IMR-90 (cell line): ENCODE measurements at regions not wholly inside any gene's neighbourhood (a gene's known extent, or its start where the extent isn't known, plus 50 kb on each side); places are given as distances from the start of the nearest gene placed in this dataset.

Source experiments
- ATAC-seq: fragments of 200-7000 bp; cut with Tn5 transposase; 2 replicates; pipeline ENCODE4 v1.9.1; 2020; ENCODE audit warnings: low read depth, mild to moderate bottlenecking, moderate library complexity
- BruUV-seq: library from RNA; stranded (reverse); fragments of 400-500 nt; replicated peaks from 2 replicates; lab custom pipeline; 2021; lab: Mats Ljungman, UMichigan
- CTCF ChIA-PET: fragments of 300-600 bp; formaldehyde crosslinking; extraction: SDS; loops from one replicate; lab custom pipeline; 2021; ENCODE audit warnings: antibody characterized with exemption; lab: Yijun Ruan, JAX
- POLR2A ChIA-PET: fragments of 300-600 bp; sonication (Branson Sonifier 250); formaldehyde crosslinking; loops from one replicate; lab custom pipeline; 2022; ENCODE audit warnings: antibody characterized with exemption; ENCODE audit not compliant: unreplicated experiment; lab: Charles Lee
- DNase-seq: peaks from one replicate; pipeline ENCODE4 v3.0.0; 2013
- H2AFZ ChIP-seq: replicated peaks from 2 replicates; pipeline ENCODE3; 2013; ENCODE audit warnings: low read length, mild to moderate bottlenecking; ENCODE audit not compliant: poor library complexity
- H2AK5ac ChIP-seq: 2 replicates; pipeline ENCODE4 v1.6.1; 2013; ENCODE audit warnings: low read depth, low read length, inconsistent platforms
- H2AK9ac ChIP-seq: replicated peaks from 2 replicates; pipeline ENCODE3; 2013; ENCODE audit warnings: mild to moderate bottlenecking, low read depth, low read length, moderate library complexity; ENCODE audit not compliant: poor library complexity
- H2BK120ac ChIP-seq: 2 replicates; pipeline ENCODE4 v1.6.1; 2013; ENCODE audit warnings: low read depth, low read length, inconsistent platforms
- H2BK15ac ChIP-seq: 3 replicates; pipeline ENCODE4 v1.6.1; 2013; ENCODE audit warnings: low read depth, low read length, inconsistent platforms
- H2BK20ac ChIP-seq: 2 replicates; pipeline ENCODE4 v1.6.1; 2013; ENCODE audit warnings: low read depth, mild to moderate bottlenecking, inconsistent platforms, low read length, moderate library complexity
- H2BK5ac ChIP-seq: 2 replicates; pipeline ENCODE4 v1.6.1; 2013; ENCODE audit warnings: mild to moderate bottlenecking, low read depth, low read length, inconsistent platforms; ENCODE audit not compliant: poor library complexity, severe bottlenecking
- H3K14ac ChIP-seq: replicated peaks from 2 replicates; pipeline ENCODE4 v1.6.1; 2013; ENCODE audit warnings: low read depth, low read length, inconsistent platforms
- H3K18ac ChIP-seq: 2 replicates; pipeline ENCODE4 v1.6.1; 2013; ENCODE audit warnings: low read depth, low read length, control low read depth
- H3K23ac ChIP-seq: 2 replicates; pipeline ENCODE4 v1.6.1; 2013; ENCODE audit warnings: low read depth, low read length, inconsistent platforms
- H3K27ac ChIP-seq: 2 replicates; pipeline ENCODE4 v1.5.1; 2013; ENCODE audit warnings: mild to moderate bottlenecking, control low read depth, low read length; ENCODE audit not compliant: insufficient read depth
- H3K27me3 ChIP-seq: 2 replicates; pipeline ENCODE4 v1.6.1; 2013; ENCODE audit warnings: low read length; ENCODE audit not compliant: control insufficient read depth, insufficient read depth
- H3K36me3 ChIP-seq: 2 replicates; pipeline ENCODE4 v1.6.1; 2013; ENCODE audit warnings: low read length, mixed read lengths; ENCODE audit not compliant: control insufficient read depth, insufficient read depth
- H3K4ac ChIP-seq: 2 replicates; pipeline ENCODE4 v1.6.1; 2013; ENCODE audit warnings: low read depth, low read length, inconsistent platforms
- H3K4me1 ChIP-seq: 2 replicates; pipeline ENCODE4 v1.6.1; 2013; ENCODE audit warnings: low read length, mixed read lengths; ENCODE audit not compliant: control insufficient read depth, insufficient read depth
- H3K4me2 ChIP-seq: 2 replicates; pipeline ENCODE4 v1.6.1; 2013; ENCODE audit warnings: low read depth, mild to moderate bottlenecking, control low read depth, low read length, moderate library complexity
- H3K4me3 ChIP-seq: 2 replicates; pipeline ENCODE4 v1.5.1; 2013; ENCODE audit warnings: low read depth, mild to moderate bottlenecking, control low read depth, low read length, moderate library complexity; ENCODE audit not compliant: insufficient read depth
- H3K56ac ChIP-seq: 2 replicates; pipeline ENCODE4 v1.6.1; 2013; ENCODE audit warnings: low read length, inconsistent platforms; ENCODE audit not compliant: insufficient read depth; ENCODE audit errors: extremely low read depth
- H3K79me1 ChIP-seq, 2 experiments: 2 replicates each; pipeline ENCODE4 v1.6.1; 2013; ENCODE audit warnings: low read length in 2 of 2, inconsistent platforms in 1 of 2, low read depth in 1 of 2
- H3K9ac ChIP-seq: 2 replicates; pipeline ENCODE4 v1.6.1; 2013; ENCODE audit warnings: low read depth, low read length, control low read depth
- H3K9me1 ChIP-seq: 2 replicates; pipeline ENCODE4 v1.6.1; 2013; ENCODE audit warnings: low read length, inconsistent platforms; ENCODE audit not compliant: insufficient read depth
- H3K9me3 ChIP-seq: 2 replicates; pipeline ENCODE4 v1.6.1; 2013; ENCODE audit warnings: low read length; ENCODE audit not compliant: control insufficient read depth, insufficient read depth
- H4K20me1 ChIP-seq: 2 replicates; pipeline ENCODE4 v1.6.1; 2013; ENCODE audit warnings: low read length, inconsistent platforms; ENCODE audit not compliant: insufficient read depth
- H4K5ac ChIP-seq: 2 replicates; pipeline ENCODE4 v1.6.1; 2013; ENCODE audit warnings: mild to moderate bottlenecking, low read depth, low read length, control low read depth
- H4K8ac ChIP-seq, 2 experiments: 2 replicates each; pipeline ENCODE4 v1.6.1; 2013; ENCODE audit warnings: low read depth in 2 of 2, low read length in 2 of 2, control low read depth in 1 of 2, inconsistent platforms in 1 of 2
- H4K91ac ChIP-seq: 2 replicates; pipeline ENCODE4 v1.6.1; 2013; ENCODE audit warnings: low read depth, low read length, inconsistent platforms; ENCODE audit not compliant: insufficient read depth
- BHLHE40 ChIP-seq: fragments of 150-350 bp; IDR thresholded peaks from 2 replicates; pipeline ENCODE4 v1.6.1; 2016; ENCODE audit warnings: mild to moderate bottlenecking, low read depth, low read length
- CEBPB ChIP-seq: IDR thresholded peaks from 2 replicates; pipeline ENCODE4 v1.6.1; 2012; ENCODE audit warnings: low read depth, low read length, improper control_type of control experiment
- CHD1 ChIP-seq: IDR thresholded peaks from 2 replicates; pipeline ENCODE4 v1.6.1; 2012; ENCODE audit warnings: low read depth, low read length, improper control_type of control experiment
- CTCF ChIP-seq: conservative IDR thresholded peaks from 2 replicates; pipeline ENCODE4 v1.5.1; 2012; ENCODE audit warnings: mild to moderate bottlenecking, low read depth, low read length, improper control_type of control experiment
- ELK1 ChIP-seq: fragments of 150-350 bp; IDR thresholded peaks from 2 replicates; pipeline ENCODE4 v1.6.1; 2016; ENCODE audit warnings: low read depth, mild to moderate bottlenecking, low read length, moderate library complexity, borderline replicate concordance
- FOS ChIP-seq: fragments of 150-350 bp; IDR thresholded peaks from 2 replicates; pipeline ENCODE4 v1.6.1; 2016; ENCODE audit warnings: low read depth, low read length
- MAFK ChIP-seq: IDR thresholded peaks from 2 replicates; pipeline ENCODE4 v1.6.1; 2012; ENCODE audit warnings: low read depth, low read length, improper control_type of control experiment
- MAZ ChIP-seq: IDR thresholded peaks from 2 replicates; pipeline ENCODE4 v1.6.1; 2012; ENCODE audit warnings: low read depth, mild to moderate bottlenecking, low read length, improper control_type of control experiment, moderate library complexity, borderline replicate concordance
- MXI1 ChIP-seq: IDR thresholded peaks from 2 replicates; pipeline ENCODE4 v1.6.1; 2012; ENCODE audit warnings: low read depth, mild to moderate bottlenecking, low read length, moderate library complexity, borderline replicate concordance
- NFE2L2 ChIP-seq: fragments of 150-350 bp; IDR thresholded peaks from 2 replicates; pipeline ENCODE4 v1.6.1; 2016; ENCODE audit warnings: low read depth, mild to moderate bottlenecking, low read length
- POLR2A ChIP-seq: IDR thresholded peaks from 2 replicates; pipeline ENCODE4 v1.6.1; 2012; ENCODE audit warnings: mild to moderate bottlenecking, low read depth, low read length
- RAD21 ChIP-seq: IDR thresholded peaks from 2 replicates; pipeline ENCODE4 v1.6.1; 2012; ENCODE audit warnings: low read length, improper control_type of control experiment
- RCOR1 ChIP-seq: IDR thresholded peaks from 2 replicates; pipeline ENCODE4 v1.6.1; 2012; ENCODE audit warnings: mild to moderate bottlenecking, low read length, improper control_type of control experiment; ENCODE audit not compliant: insufficient replicate concordance
- RFX5 ChIP-seq: IDR thresholded peaks from 2 replicates; pipeline ENCODE4 v1.8.0; 2012; ENCODE audit warnings: low read depth, mild to moderate bottlenecking, low read length, moderate library complexity
- SMC3 ChIP-seq: fragments of 150-350 bp; IDR thresholded peaks from 2 replicates; pipeline ENCODE4 v1.6.1; 2016; ENCODE audit warnings: low read depth, mild to moderate bottlenecking, antibody characterized with exemption, low read length, moderate library complexity
- USF2 ChIP-seq: fragments of 150-350 bp; IDR thresholded peaks from 2 replicates; pipeline ENCODE4 v1.6.1; 2017; ENCODE audit warnings: mild to moderate bottlenecking, antibody characterized with exemption, low read length, low read depth
- WGBS, 2 experiments: methylation state at CpG; one replicate each; pipeline versions ENCODE4 v1.1.5 to v1.1.7; 2013; ENCODE audit warnings: missing lambda C conversion rate in 2 of 2; ENCODE audit not compliant: insufficient read length in 1 of 2; ENCODE audit errors: extremely low coverage in 2 of 2; 5-methylcytosine and 5-hydroxymethylcytosine counted together
- dilution Hi-C: fragments of 300-500 bp; cut with HindIII; formaldehyde crosslinking; loops from one replicate; pipeline ENCODE4 v1.14.3; 2018; ENCODE audit warnings: low sequenced_read_pairs; ENCODE audit not compliant: unreplicated experiment
- in situ Hi-C: fragments of 300-500 bp; cut with MboI; formaldehyde crosslinking; loops from 3 replicates; pipeline ENCODE4 v1.14.3; 2019; ENCODE audit warnings: low sequenced_read_pairs, inconsistent platforms, mixed read lengths
- intact Hi-C: fragments of 100-400 bp; cut with micrococcal nuclease; formaldehyde crosslinking; loops from 2 replicates; pipeline ENCODE4 v1.10.0; 2022

- Histone ChIP-seq H3K23ac (no peak overlapping the region), H3K14ac (no peak overlapping the region), H4K91ac (no peak overlapping the region), H4K8ac (no peak overlapping the region), H3K4ac (no peak overlapping the region), H3K9ac (no peak overlapping the region), H3K18ac (no peak overlapping the region), H2BK5ac (no peak overlapping the region), H2AK9ac (no peak overlapping the region), H3K9me1 (no peaks in the 10 kb centered on the region), H4K5ac (no peak overlapping the region), H3K36me3 (no peaks in the 10 kb centered on the region), H2BK20ac (no peak overlapping the region), H2AFZ (no peak overlapping the region), H2BK120ac (no peak overlapping the region), H3K4me1 (no peaks in the 10 kb centered on the region), H4K20me1 (no peaks in the 10 kb centered on the region), H2AK5ac (no peak overlapping the region), H3K27ac (no peak overlapping the region), H3K27me3 (no peaks in the 10 kb centered on the region), H3K56ac (no peak overlapping the region), H2BK15ac (no peak overlapping the region), H3K4me3 (no peak overlapping the region), H3K79me1 (no peaks in the 10 kb centered on the region), H3K9me3 (0 out of 2 replicates have a peak, but pooled peaks cover 2% of the 10 kb centered on the region), H3K4me2 (no peak overlapping the region)
- CTCF ChIA-PET: no interaction called here
- dilution Hi-C loops (no loop called here), intact Hi-C loops (no loop called here), in situ Hi-C loops (no loop called here)
- POLR2A ChIA-PET: no interaction called here
- ATAC-seq: no peak
- no peak for TF ChIP-seq POLR2A
- no peak for TF ChIP-seq MAFK
- no peak for TF ChIP-seq SMC3
- no peak for TF ChIP-seq RFX5
- TF ChIP-seq RAD21: no peak
- TF ChIP-seq MXI1: no peak
- no peak for TF ChIP-seq CHD1
- no peak for TF ChIP-seq ELK1
- TF ChIP-seq CEBPB: no peak
- no peak for TF ChIP-seq FOS
- no peak for TF ChIP-seq MAZ
- TF ChIP-seq CTCF: no peak
- TF ChIP-seq BHLHE40: no peak
- TF ChIP-seq RCOR1: no peak
- no peak for TF ChIP-seq NFE2L2
- TF ChIP-seq USF2: no peak
- DNase-seq: no peak
- no TSS peak for BruUV-seq
- WGBS, 2 experiments: 57% methylated on average over 1 of the region's 2 CpGs; no CpG with 5 or more reads in 1 of the 2 experiments
Observed at GRCh38 chr5:44991693-44992092, 182.9 kb downstream of the MRPS30 start.
